ENCODE measurements at regions not wholly inside any gene's neighbourhood (a gene's known extent, or its start where the extent isn't known, plus 50 kb on each side); places are given as distances from the start of the nearest gene placed in this dataset.

DNA sequence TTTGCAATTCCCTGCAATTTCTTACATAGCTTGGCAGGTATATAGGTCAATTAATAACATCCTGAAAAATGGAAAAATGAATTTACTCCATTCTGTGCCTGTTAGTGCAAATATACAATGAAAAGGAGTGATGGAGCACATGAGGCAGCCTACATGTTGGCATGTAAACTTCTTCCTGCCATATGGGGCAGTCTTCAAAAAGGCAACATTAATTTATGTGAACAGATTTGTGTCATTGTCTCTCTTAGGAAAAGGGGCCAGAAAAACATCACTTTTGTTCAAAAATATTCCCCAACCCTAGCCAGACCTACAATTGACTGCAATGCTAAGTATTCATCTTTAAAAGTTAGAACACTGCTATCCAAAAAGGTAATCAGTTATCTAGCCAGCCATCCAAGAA, 332.2 kb downstream of the TBC1D4 start:
- Histone ChIP-seq H3K27me3 (no peaks in the 10 kb centered on the region), H3K4me3 (no peak overlapping the region), H3K27ac (no peak overlapping the region), H3K36me3 (replicated peaks; ENCODE audit: insufficient read depth, low read depth) (no peaks in the 10 kb centered on the region), H3K4me2 (no peak overlapping the region), H3K9me3 (ENCODE audit: low read depth) (no peaks in the 10 kb centered on the region), H3K79me2 (no peaks in the 10 kb centered on the region), H2AFZ (no peak overlapping the region), H4K20me1 (ENCODE audit: insufficient read depth, poor library complexity, severe bottlenecking) (no peaks in the 10 kb centered on the region), H3K4me1 (ENCODE audit: insufficient read depth) (no peaks in the 10 kb centered on the region), H3K9me2 (replicated peaks; ENCODE audit: insufficient read depth) (no peaks in the 10 kb centered on the region)
- DNase-seq (ENCODE audit: low spot score) = no peak
- TF ChIP-seq EZH2phosphoT487 (IDR thresholded peaks at IDR 0.05; ENCODE audit: low read depth, severe bottlenecking, unreplicated experiment) (no peak), EZH2 (IDR thresholded peaks at IDR 0.05; ENCODE audit: borderline replicate concordance) (no peak)
- TF ChIP-seq, protein P1, sequence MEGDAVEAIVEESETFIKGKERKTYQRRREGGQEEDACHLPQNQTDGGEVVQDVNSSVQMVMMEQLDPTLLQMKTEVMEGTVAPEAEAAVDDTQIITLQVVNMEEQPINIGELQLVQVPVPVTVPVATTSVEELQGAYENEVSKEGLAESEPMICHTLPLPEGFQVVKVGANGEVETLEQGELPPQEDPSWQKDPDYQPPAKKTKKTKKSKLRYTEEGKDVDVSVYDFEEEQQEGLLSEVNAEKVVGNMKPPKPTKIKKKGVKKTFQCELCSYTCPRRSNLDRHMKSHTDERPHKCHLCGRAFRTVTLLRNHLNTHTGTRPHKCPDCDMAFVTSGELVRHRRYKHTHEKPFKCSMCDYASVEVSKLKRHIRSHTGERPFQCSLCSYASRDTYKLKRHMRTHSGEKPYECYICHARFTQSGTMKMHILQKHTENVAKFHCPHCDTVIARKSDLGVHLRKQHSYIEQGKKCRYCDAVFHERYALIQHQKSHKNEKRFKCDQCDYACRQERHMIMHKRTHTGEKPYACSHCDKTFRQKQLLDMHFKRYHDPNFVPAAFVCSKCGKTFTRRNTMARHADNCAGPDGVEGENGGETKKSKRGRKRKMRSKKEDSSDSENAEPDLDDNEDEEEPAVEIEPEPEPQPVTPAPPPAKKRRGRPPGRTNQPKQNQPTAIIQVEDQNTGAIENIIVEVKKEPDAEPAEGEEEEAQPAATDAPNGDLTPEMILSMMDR (IDR thresholded peaks at IDR 0.05; ENCODE audit: poor library complexity) = no peak

GRCh38 chr13:75147946-75148345, 334.0 kb downstream of the TBC1D4 start:
- no peak overlapping the region for H3K4me2 ChIP-seq
- TF ChIP-seq EZH2 (IDR thresholded peaks at IDR 0.05; ENCODE audit: borderline replicate concordance) = no peak
- TF ChIP-seq, protein P1 (IDR thresholded peaks at IDR 0.05; ENCODE audit: poor library complexity) = no peak
- TF ChIP-seq EZH2phosphoT487 (IDR thresholded peaks at IDR 0.05; ENCODE audit: low read depth, severe bottlenecking, unreplicated experiment) = no peak
- H3K9me3 ChIP-seq (ENCODE audit: low read depth) = no peaks in the 10 kb centered on the region
- no peak for DNase-seq (ENCODE audit: low spot score)
- H2AFZ ChIP-seq = no peak overlapping the region
- no peaks in the 10 kb centered on the region for H3K27me3 ChIP-seq
- H3K4me1 ChIP-seq (ENCODE audit: insufficient read depth) = no peaks in the 10 kb centered on the region
- no peaks in the 10 kb centered on the region for H4K20me1 ChIP-seq (ENCODE audit: insufficient read depth, poor library complexity, severe bottlenecking)
- H3K27ac ChIP-seq = no peak overlapping the region
- 69% methylated on average over 5 of the region's 5 CpGs for WGBS (ENCODE audit: low lambda C conversion rate, missing lambda C conversion rate)
- H3K9me2 ChIP-seq (replicated peaks; ENCODE audit: insufficient read depth) = no peaks in the 10 kb centered on the region
- no peaks in the 10 kb centered on the region for H3K36me3 ChIP-seq (replicated peaks; ENCODE audit: insufficient read depth, low read depth)
- H3K4me3 ChIP-seq = no peak overlapping the region
- H3K79me2 ChIP-seq = no peaks in the 10 kb centered on the region

GRCh38 chr13:75146436-75146835, 335.5 kb downstream of the TBC1D4 start:
- Histone ChIP-seq H2AFZ (no peak overlapping the region), H3K9me3 (ENCODE audit: low read depth) (no peaks in the 10 kb centered on the region), H4K20me1 (ENCODE audit: insufficient read depth, poor library complexity, severe bottlenecking) (no peaks in the 10 kb centered on the region), H3K4me2 (no peak overlapping the region), H3K27me3 (no peaks in the 10 kb centered on the region), H3K79me2 (no peaks in the 10 kb centered on the region), H3K4me1 (ENCODE audit: insufficient read depth) (no peaks in the 10 kb centered on the region), H3K36me3 (replicated peaks; ENCODE audit: insufficient read depth, low read depth) (no peaks in the 10 kb centered on the region), H3K4me3 (no peak overlapping the region), H3K9me2 (replicated peaks; ENCODE audit: insufficient read depth) (no peaks in the 10 kb centered on the region), H3K27ac (no peak overlapping the region)
- no peak for TF ChIP-seq EZH2 (IDR thresholded peaks at IDR 0.05; ENCODE audit: borderline replicate concordance)
- WGBS (ENCODE audit: low lambda C conversion rate, missing lambda C conversion rate) = 100% methylated on average over 1 of the region's 1 CpG
- no peak for DNase-seq (ENCODE audit: low spot score)

- H3K4me2 ChIP-seq = no peak overlapping the region
- H4K20me1 ChIP-seq (ENCODE audit: insufficient read depth, poor library complexity, severe bottlenecking) = no peaks in the 10 kb centered on the region
- no peaks in the 10 kb centered on the region for H3K9me3 ChIP-seq (ENCODE audit: low read depth)
- DNase-seq (ENCODE audit: low spot score) = no peak
- no peaks in the 10 kb centered on the region for H3K9me2 ChIP-seq (replicated peaks; ENCODE audit: insufficient read depth)
- no peak overlapping the region for H3K27ac ChIP-seq
- no peak overlapping the region for H2AFZ ChIP-seq
- H3K4me3 ChIP-seq = no peak overlapping the region
- no peaks in the 10 kb centered on the region for H3K27me3 ChIP-seq
- H3K36me3 ChIP-seq (replicated peaks; ENCODE audit: insufficient read depth, low read depth) = no peaks in the 10 kb centered on the region
- H3K79me2 ChIP-seq = no peaks in the 10 kb centered on the region
- TF ChIP-seq, protein P1 (IDR thresholded peaks at IDR 0.05; ENCODE audit: poor library complexity) = no peak
- TF ChIP-seq EZH2phosphoT487 (IDR thresholded peaks at IDR 0.05; ENCODE audit: low read depth, severe bottlenecking, unreplicated experiment) = no peak
- no peak for TF ChIP-seq EZH2 (IDR thresholded peaks at IDR 0.05; ENCODE audit: borderline replicate concordance)
- H3K4me1 ChIP-seq (ENCODE audit: insufficient read depth) = no peaks in the 10 kb centered on the region
- 46% methylated on average over 1 of the region's 1 CpG for WGBS (ENCODE audit: low lambda C conversion rate, missing lambda C conversion rate)
Measured at GRCh38 chr13:75145927-75146326, 336.0 kb downstream of the TBC1D4 start.
